ENCODE measurements at regions not wholly inside any gene's neighbourhood (a gene's known extent, or its start where the extent isn't known, plus 50 kb on each side); places are given as distances from the start of the nearest gene placed in this dataset.

DNA sequence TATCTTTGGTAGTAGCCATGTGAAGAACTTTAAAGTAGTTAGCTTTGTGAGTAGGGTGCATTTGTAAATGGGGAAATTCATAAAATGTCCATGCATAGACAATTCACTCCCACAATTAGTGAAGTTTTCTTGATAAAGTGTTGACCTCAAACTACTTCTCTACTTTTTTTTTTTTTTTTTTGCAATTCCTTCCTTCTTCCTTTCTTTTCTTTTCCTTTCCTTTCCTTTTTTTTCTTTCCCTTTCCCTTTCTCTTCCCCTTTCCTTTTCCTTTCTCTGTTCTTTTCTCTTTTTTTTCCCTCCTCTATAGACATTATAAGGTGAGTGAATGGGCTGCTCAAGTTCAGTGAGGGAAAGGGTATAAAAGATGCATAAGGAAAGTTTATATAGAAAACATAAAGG lies 184.2 kb downstream of the PTEN start (continued):
- TF ChIP-seq, protein P1, sequence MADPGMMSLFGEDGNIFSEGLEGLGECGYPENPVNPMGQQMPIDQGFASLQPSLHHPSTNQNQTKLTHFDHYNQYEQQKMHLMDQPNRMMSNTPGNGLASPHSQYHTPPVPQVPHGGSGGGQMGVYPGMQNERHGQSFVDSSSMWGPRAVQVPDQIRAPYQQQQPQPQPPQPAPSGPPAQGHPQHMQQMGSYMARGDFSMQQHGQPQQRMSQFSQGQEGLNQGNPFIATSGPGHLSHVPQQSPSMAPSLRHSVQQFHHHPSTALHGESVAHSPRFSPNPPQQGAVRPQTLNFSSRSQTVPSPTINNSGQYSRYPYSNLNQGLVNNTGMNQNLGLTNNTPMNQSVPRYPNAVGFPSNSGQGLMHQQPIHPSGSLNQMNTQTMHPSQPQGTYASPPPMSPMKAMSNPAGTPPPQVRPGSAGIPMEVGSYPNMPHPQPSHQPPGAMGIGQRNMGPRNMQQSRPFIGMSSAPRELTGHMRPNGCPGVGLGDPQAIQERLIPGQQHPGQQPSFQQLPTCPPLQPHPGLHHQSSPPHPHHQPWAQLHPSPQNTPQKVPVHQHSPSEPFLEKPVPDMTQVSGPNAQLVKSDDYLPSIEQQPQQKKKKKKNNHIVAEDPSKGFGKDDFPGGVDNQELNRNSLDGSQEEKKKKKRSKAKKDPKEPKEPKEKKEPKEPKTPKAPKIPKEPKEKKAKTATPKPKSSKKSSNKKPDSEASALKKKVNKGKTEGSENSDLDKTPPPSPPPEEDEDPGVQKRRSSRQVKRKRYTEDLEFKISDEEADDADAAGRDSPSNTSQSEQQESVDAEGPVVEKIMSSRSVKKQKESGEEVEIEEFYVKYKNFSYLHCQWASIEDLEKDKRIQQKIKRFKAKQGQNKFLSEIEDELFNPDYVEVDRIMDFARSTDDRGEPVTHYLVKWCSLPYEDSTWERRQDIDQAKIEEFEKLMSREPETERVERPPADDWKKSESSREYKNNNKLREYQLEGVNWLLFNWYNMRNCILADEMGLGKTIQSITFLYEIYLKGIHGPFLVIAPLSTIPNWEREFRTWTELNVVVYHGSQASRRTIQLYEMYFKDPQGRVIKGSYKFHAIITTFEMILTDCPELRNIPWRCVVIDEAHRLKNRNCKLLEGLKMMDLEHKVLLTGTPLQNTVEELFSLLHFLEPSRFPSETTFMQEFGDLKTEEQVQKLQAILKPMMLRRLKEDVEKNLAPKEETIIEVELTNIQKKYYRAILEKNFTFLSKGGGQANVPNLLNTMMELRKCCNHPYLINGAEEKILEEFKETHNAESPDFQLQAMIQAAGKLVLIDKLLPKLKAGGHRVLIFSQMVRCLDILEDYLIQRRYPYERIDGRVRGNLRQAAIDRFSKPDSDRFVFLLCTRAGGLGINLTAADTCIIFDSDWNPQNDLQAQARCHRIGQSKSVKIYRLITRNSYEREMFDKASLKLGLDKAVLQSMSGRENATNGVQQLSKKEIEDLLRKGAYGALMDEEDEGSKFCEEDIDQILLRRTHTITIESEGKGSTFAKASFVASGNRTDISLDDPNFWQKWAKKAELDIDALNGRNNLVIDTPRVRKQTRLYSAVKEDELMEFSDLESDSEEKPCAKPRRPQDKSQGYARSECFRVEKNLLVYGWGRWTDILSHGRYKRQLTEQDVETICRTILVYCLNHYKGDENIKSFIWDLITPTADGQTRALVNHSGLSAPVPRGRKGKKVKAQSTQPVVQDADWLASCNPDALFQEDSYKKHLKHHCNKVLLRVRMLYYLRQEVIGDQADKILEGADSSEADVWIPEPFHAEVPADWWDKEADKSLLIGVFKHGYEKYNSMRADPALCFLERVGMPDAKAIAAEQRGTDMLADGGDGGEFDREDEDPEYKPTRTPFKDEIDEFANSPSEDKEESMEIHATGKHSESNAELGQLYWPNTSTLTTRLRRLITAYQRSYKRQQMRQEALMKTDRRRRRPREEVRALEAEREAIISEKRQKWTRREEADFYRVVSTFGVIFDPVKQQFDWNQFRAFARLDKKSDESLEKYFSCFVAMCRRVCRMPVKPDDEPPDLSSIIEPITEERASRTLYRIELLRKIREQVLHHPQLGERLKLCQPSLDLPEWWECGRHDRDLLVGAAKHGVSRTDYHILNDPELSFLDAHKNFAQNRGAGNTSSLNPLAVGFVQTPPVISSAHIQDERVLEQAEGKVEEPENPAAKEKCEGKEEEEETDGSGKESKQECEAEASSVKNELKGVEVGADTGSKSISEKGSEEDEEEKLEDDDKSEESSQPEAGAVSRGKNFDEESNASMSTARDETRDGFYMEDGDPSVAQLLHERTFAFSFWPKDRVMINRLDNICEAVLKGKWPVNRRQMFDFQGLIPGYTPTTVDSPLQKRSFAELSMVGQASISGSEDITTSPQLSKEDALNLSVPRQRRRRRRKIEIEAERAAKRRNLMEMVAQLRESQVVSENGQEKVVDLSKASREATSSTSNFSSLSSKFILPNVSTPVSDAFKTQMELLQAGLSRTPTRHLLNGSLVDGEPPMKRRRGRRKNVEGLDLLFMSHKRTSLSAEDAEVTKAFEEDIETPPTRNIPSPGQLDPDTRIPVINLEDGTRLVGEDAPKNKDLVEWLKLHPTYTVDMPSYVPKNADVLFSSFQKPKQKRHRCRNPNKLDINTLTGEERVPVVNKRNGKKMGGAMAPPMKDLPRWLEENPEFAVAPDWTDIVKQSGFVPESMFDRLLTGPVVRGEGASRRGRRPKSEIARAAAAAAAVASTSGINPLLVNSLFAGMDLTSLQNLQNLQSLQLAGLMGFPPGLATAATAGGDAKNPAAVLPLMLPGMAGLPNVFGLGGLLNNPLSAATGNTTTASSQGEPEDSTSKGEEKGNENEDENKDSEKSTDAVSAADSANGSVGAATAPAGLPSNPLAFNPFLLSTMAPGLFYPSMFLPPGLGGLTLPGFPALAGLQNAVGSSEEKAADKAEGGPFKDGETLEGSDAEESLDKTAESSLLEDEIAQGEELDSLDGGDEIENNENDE (IDR thresholded peaks at IDR 0.05; ENCODE audit: insufficient replicate concordance, low read length) = no peak
- TF ChIP-seq, protein P2, sequence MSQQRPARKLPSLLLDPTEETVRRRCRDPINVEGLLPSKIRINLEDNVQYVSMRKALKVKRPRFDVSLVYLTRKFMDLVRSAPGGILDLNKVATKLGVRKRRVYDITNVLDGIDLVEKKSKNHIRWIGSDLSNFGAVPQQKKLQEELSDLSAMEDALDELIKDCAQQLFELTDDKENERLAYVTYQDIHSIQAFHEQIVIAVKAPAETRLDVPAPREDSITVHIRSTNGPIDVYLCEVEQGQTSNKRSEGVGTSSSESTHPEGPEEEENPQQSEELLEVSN (IDR thresholded peaks at IDR 0.05) = no peak
- TF ChIP-seq CHD1 (IDR thresholded peaks at IDR 0.05; ENCODE audit: low read depth, low read length) = no peak
- no peak for TF ChIP-seq SRF (IDR thresholded peaks at IDR 0.05; ENCODE audit: low read depth, low read length)
- no peak for TF ChIP-seq TCF12 (IDR thresholded peaks at IDR 0.05; ENCODE audit: low read depth, low read length)
- no peak for TF ChIP-seq POU5F1 (IDR thresholded peaks at IDR 0.05; ENCODE audit: low read depth, low read length)

Measured in H1 (cell line).